ENCODE measurements at regions not wholly inside any gene's neighbourhood (a gene's known extent, or its start where the extent isn't known, plus 50 kb on each side); places are given as distances from the start of the nearest gene placed in this dataset.

- TF ChIP-seq, protein P1, sequence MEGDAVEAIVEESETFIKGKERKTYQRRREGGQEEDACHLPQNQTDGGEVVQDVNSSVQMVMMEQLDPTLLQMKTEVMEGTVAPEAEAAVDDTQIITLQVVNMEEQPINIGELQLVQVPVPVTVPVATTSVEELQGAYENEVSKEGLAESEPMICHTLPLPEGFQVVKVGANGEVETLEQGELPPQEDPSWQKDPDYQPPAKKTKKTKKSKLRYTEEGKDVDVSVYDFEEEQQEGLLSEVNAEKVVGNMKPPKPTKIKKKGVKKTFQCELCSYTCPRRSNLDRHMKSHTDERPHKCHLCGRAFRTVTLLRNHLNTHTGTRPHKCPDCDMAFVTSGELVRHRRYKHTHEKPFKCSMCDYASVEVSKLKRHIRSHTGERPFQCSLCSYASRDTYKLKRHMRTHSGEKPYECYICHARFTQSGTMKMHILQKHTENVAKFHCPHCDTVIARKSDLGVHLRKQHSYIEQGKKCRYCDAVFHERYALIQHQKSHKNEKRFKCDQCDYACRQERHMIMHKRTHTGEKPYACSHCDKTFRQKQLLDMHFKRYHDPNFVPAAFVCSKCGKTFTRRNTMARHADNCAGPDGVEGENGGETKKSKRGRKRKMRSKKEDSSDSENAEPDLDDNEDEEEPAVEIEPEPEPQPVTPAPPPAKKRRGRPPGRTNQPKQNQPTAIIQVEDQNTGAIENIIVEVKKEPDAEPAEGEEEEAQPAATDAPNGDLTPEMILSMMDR (IDR thresholded peaks at IDR 0.05), result no peak
- Mint-ChIP-seq H3K36me3 (ENCODE audit: low read depth) (no peaks in the 10 kb centered on the region), H3K4me3 (no peak overlapping the region), H3K27me3 (no peaks in the 10 kb centered on the region), H3K4me1 (no peaks in the 10 kb centered on the region), H3K27ac (no peak overlapping the region), H3K9me3 (no peaks in the 10 kb centered on the region)
- DNase-seq, result no peak
- no peak for ATAC-seq (ENCODE audit: low read depth)
- ChIA-PET POLR2A (no interaction called here), CTCF (interaction anchor here (2.2 kb wide), 1 partner anchor 837 kb away, joined by 5 read pairs; no protein-coding TSS in a partner anchor)
- intact Hi-C loops (cut with micrococcal nuclease), result loop anchor here (10.0 kb wide), 1 partner anchor 56 kb away; no protein-coding TSS in a partner anchor
Observed at GRCh38 chr9:86488345-86488744, 134.1 kb upstream of the TUT7 start.

DNA sequence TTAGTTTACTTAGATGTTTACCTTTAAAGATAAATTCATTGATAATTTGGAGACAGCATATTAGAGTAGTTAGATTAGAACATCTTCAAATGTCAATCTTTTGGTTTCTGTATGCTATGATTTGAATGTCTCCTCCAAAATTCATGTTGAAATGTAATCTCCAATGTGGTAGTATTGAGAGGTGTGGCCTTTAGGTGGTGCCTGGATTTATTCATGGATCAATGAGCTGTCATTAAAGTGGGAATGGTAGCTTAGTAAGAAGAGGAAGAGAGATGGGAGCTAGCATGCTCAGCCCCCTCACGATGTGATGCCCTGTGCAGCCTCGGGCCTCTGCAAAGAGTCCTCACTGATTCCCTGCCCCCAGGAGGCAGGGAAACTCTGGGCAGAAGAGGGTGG, 133.6 kb upstream of the TUT7 start:
- intact Hi-C loops (cut with micrococcal nuclease), result loop anchor here (10.0 kb wide), 1 partner anchor 57 kb away; no protein-coding TSS in a partner anchor
- TF ChIP-seq, protein P1 (IDR thresholded peaks at IDR 0.05), result no peak
- DNase-seq (no peak), ATAC-seq (ENCODE audit: low read depth) (no peak)
- H3K27ac Mint-ChIP-seq, result no peak overlapping the region
- ChIA-PET CTCF (interaction anchor here (2.2 kb wide), 1 partner anchor 837 kb away, joined by 5 read pairs; no protein-coding TSS in a partner anchor), POLR2A (no interaction called here)
- H3K4me1 Mint-ChIP-seq, result no peaks in the 10 kb centered on the region
- no peak overlapping the region for H3K4me3 Mint-ChIP-seq
- H3K36me3 Mint-ChIP-seq (ENCODE audit: low read depth), result no peaks in the 10 kb centered on the region
- no peaks in the 10 kb centered on the region for H3K27me3 Mint-ChIP-seq
- no peaks in the 10 kb centered on the region for H3K9me3 Mint-ChIP-seq

DNA sequence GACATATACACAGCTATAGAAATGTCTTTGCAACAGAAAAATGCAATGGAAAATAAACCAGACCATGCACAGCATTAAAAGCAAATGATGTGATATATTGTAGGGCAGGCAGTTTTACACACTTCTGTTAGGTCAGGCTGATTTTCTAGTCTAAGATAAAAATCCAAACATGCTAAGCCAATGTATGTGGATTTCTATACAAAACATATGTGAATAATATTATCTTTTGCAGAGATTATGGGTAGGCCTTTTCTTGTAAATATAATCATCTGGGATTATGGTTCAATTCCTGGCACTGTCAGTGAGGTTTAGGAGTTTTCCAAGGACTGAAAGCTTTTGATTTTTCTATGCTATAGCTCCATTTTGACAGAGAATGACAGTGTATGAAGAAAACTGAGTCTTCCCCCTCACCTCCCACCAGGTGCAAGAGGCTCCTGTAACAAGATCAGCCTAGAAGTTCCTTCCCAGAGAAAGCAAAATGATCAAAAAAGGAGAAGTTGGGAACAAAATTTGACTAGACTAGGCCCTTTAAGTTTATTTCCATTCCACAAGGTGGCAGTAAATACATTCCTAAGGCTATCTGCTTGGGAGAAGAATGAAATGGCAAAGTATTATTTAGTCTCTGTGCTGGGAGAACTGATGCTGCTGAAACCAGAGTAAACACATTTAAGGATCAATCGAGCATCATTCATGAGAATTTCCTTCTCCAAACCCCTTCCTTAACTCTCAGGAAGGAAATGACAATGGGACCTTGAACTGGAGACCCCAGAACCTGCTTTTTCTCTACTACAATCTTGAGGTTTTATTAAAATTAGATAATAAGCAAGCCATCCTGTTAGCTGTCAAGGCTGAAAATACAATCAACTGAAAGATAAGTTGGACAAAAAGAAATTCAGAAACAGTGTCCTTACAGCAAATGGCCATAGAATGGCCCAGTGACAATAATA, 133.0 kb upstream of the TUT7 start:
- H3K27me3 Mint-ChIP-seq, result no peaks in the 10 kb centered on the region
- CTCF ChIA-PET, result interaction anchor here (2.2 kb wide), 1 partner anchor 838 kb away, joined by 5 read pairs; no protein-coding TSS in a partner anchor
- H3K4me1 Mint-ChIP-seq, result no peaks in the 10 kb centered on the region
- TF ChIP-seq, protein P1 (IDR thresholded peaks at IDR 0.05), result no peak
- POLR2A ChIA-PET, result no interaction called here
- no peaks in the 10 kb centered on the region for H3K36me3 Mint-ChIP-seq (ENCODE audit: low read depth)
- DNase-seq (no peak), ATAC-seq (ENCODE audit: low read depth) (no peak)
- no peak overlapping the region for H3K4me3 Mint-ChIP-seq
- H3K9me3 Mint-ChIP-seq, result no peaks in the 10 kb centered on the region
- no peak overlapping the region for H3K27ac Mint-ChIP-seq
- intact Hi-C loops (cut with micrococcal nuclease), result loop anchor here (10.0 kb wide), 1 partner anchor 58 kb away; no protein-coding TSS in a partner anchor

- DNase-seq (no peak), ATAC-seq (ENCODE audit: low read depth) (no peak)
- TF ChIP-seq, protein P1 (IDR thresholded peaks at IDR 0.05), result no peak
- Mint-ChIP-seq H3K27ac (no peak overlapping the region), H3K36me3 (ENCODE audit: low read depth) (no peaks in the 10 kb centered on the region), H3K4me1 (no peaks in the 10 kb centered on the region), H3K27me3 (peaks cover 3% of the 10 kb centered on the region), H3K4me3 (no peak overlapping the region), H3K9me3 (no peaks in the 10 kb centered on the region)
- POLR2A ChIA-PET, result no interaction called here
- intact Hi-C loops (cut with micrococcal nuclease), result loop anchor here (10.0 kb wide), 1 partner anchor 59 kb away; no protein-coding TSS in a partner anchor
- CTCF ChIA-PET, result no interaction called here
Observed at GRCh38 chr9:86485359-86485758, 131.1 kb upstream of the TUT7 start.

DNA sequence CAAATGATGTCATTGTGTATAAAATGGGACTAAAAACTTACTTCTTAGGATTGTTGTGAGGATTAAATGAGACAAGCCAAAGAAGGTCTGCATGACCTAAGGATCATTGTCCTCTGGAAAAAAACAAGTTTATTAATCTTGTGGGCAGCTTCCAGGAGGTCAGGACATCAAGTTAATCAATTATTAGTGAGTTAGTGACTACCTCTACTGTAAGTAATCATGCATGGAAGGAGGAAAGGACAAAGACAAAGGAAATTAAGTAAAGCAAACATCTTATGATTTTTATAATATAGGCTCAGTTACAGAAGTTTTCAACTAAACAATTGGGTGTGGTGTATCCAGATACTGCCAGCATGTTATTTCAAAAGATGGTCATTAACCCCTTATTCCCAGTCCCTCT, 129.3 kb upstream of the TUT7 start:
- ATAC-seq (ENCODE audit: low read depth), result no peak
- Mint-ChIP-seq H3K27me3 (peaks cover 8% of the 10 kb centered on the region), H3K4me3 (no peak overlapping the region), H3K27ac (no peak overlapping the region), H3K4me1 (no peaks in the 10 kb centered on the region), H3K9me3 (no peaks in the 10 kb centered on the region), H3K36me3 (ENCODE audit: low read depth) (no peaks in the 10 kb centered on the region)
- intact Hi-C loops (cut with micrococcal nuclease), result loop anchor here (10.0 kb wide), 1 partner anchor 61 kb away; no protein-coding TSS in a partner anchor
- TF ChIP-seq, protein P1 (IDR thresholded peaks at IDR 0.05), result no peak
- POLR2A ChIA-PET, result no interaction called here
- CTCF ChIA-PET, result no interaction called here
- DNase-seq, result no peak
